SK-N-MC (cell line): ENCODE measurements at regions not wholly inside any gene's neighbourhood (a gene's known extent, or its start where the extent isn't known, plus 50 kb on each side); places are given as distances from the start of the nearest gene placed in this dataset.

ENCODE experiments used
- EZH2 ChIP-seq: fragments of 200-600 bp; sonication (generic); IDR thresholded peaks from one replicate; pipeline ENCODE4 v1.6.1; 2017; ENCODE audit warnings: antibody characterized with exemption
- POLR2AphosphoS5 ChIP-seq: IDR thresholded peaks from 2 replicates; pipeline ENCODE4 v1.6.1; 2012; ENCODE audit warnings: mild to moderate bottlenecking, low read depth, low read length, borderline replicate concordance

- TF ChIP-seq POLR2AphosphoS5, result no peak
- no peak for TF ChIP-seq EZH2
Observed at GRCh38 chr13:57820924-57821323, 189.4 kb downstream of the PCDH17 start.
